ENCODE measurements at regions not wholly inside any gene's neighbourhood (a gene's known extent, or its start where the extent isn't known, plus 50 kb on each side); places are given as distances from the start of the nearest gene placed in this dataset.

DNA sequence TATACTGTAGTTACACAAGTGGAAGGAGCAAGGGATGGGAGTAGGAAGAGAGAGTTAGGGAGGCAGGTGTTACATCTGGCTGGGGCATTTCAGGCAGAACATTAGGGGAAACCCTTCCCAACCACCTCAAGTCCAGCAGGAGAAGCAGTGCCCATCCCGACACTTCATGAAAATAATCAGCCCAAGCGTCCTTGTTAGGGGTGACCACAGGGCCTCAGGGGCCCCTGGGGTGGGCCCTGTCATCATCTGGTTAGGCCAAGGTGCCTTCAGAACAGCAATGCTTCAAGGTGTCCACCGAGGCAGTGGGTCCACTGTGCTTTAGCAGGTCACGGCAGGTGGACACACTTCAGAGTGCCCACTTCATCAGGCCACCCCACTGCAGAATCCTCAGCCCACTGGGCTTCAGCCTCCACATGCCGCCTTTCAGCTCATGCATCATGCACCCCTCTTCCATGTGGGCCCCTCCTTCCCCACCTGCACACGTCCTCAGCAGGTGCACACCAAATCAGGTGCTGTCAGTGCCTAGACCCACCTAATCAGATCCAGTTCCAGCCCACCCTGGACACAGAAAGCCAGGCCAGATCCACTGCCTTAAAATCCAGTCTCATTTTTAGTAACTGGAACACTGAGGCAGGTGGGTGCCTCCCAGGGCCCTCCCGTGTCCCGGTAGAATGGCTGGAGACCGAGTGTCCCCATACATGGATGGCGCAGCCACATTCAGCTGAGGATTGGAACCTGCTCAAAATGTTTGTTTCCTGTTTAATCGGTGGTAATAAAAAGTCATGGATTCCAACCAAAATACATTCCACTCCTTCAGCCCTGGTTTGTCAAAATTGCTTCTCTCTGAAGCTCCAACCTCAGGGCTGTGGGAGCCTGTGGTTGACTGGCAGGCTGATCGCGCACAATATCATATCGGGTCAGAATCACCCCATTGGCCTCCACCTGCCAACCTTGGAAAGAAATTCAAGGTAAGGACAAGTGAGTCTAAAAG lies 99.5 kb downstream of the ANKRD60 start:
- TF ChIP-seq, protein P1, sequence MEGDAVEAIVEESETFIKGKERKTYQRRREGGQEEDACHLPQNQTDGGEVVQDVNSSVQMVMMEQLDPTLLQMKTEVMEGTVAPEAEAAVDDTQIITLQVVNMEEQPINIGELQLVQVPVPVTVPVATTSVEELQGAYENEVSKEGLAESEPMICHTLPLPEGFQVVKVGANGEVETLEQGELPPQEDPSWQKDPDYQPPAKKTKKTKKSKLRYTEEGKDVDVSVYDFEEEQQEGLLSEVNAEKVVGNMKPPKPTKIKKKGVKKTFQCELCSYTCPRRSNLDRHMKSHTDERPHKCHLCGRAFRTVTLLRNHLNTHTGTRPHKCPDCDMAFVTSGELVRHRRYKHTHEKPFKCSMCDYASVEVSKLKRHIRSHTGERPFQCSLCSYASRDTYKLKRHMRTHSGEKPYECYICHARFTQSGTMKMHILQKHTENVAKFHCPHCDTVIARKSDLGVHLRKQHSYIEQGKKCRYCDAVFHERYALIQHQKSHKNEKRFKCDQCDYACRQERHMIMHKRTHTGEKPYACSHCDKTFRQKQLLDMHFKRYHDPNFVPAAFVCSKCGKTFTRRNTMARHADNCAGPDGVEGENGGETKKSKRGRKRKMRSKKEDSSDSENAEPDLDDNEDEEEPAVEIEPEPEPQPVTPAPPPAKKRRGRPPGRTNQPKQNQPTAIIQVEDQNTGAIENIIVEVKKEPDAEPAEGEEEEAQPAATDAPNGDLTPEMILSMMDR (IDR thresholded peaks at IDR 0.05; ENCODE audit: low read length), result no peak
- TF ChIP-seq EZH2 (IDR thresholded peaks at IDR 0.05; ENCODE audit: borderline replicate concordance, low read length), result no peak

Measured in OCI-LY1 (cell line).